Natural killer cell (primary cell): ENCODE measurements at regions not wholly inside any gene's neighbourhood (a gene's known extent, or its start where the extent isn't known, plus 50 kb on each side); places are given as distances from the start of the nearest gene placed in this dataset.

ENCODE experiments used
- ATAC-seq, 3 donors: fragments of 150-1000 bp in 2 of 3; fragments of 200-7000 bp in 1 of 3; cut with Tn5 transposase; 1 replicate in 1 of 3; 2 replicates in 2 of 3; pipeline ENCODE4 v1.10.0; 2021; ENCODE audit warnings: mild to moderate bottlenecking in 2 of 3, moderate library complexity in 2 of 3
- DNase-seq, 2 donors: peaks; one replicate each; pipeline versions ENCODE4 v3.0.0 to v3.0.0-alpha.2; 2013 to 2021; ENCODE audit warnings: mixed read lengths in 1 of 2
- H3K27ac ChIP-seq: one replicate; pipeline ENCODE4 v1.5.1; 2013; ENCODE audit warnings: mild to moderate bottlenecking, low read length
- H3K27me3 ChIP-seq: one replicate; pipeline ENCODE4 v1.6.1; 2013; ENCODE audit warnings: low read length; ENCODE audit not compliant: control insufficient read depth, insufficient read depth
- H3K36me3 ChIP-seq: one replicate; pipeline ENCODE4 v1.6.1; 2013; ENCODE audit warnings: low read length; ENCODE audit not compliant: control insufficient read depth, insufficient read depth
- H3K4me1 ChIP-seq: one replicate; pipeline ENCODE4 v1.6.1; 2013; ENCODE audit warnings: low read length; ENCODE audit not compliant: control insufficient read depth, insufficient read depth
- H3K4me3 ChIP-seq: one replicate; pipeline ENCODE4 v1.5.1; 2013; ENCODE audit warnings: low read length
- H3K9me3 ChIP-seq: one replicate; pipeline ENCODE4 v1.6.1; 2013; ENCODE audit warnings: low read length; ENCODE audit not compliant: control insufficient read depth, insufficient read depth
- H3K27ac Mint-ChIP-seq, 2 donors: one replicate each; pipeline ENCODE4 v1.8.0; 2022; ENCODE audit warnings: mild to moderate bottlenecking in 2 of 2, mixed read lengths in 2 of 2, moderate library complexity in 1 of 2
- H3K27me3 Mint-ChIP-seq, 2 donors: one replicate each; pipeline ENCODE4 v1.8.0; 2022; ENCODE audit warnings: low read depth in 2 of 2, mixed read lengths in 2 of 2
- H3K36me3 Mint-ChIP-seq: one replicate; pipeline ENCODE4 v1.8.0; 2022; ENCODE audit warnings: mixed read lengths
- H3K4me1 Mint-ChIP-seq, 2 donors: one replicate each; pipeline ENCODE4 v1.8.0; 2022; ENCODE audit warnings: mixed read lengths in 2 of 2
- H3K4me3 Mint-ChIP-seq: one replicate; pipeline ENCODE4 v1.8.0; 2022; ENCODE audit warnings: mild to moderate bottlenecking, moderate library complexity, mixed read lengths
- H3K9me3 Mint-ChIP-seq, 2 donors: one replicate each; pipeline ENCODE4 v1.8.0; 2022; ENCODE audit warnings: mixed read lengths in 2 of 2
- WGBS: methylation state at CpG from one replicate; pipeline ENCODE4 v1.1.7; 2013; ENCODE audit warnings: missing lambda C conversion rate; ENCODE audit not compliant: insufficient coverage; 5-methylcytosine and 5-hydroxymethylcytosine counted together
- intact Hi-C: fragments of 100-400 bp; cut with micrococcal nuclease; formaldehyde crosslinking; loops from one replicate; pipeline ENCODE4 v1.14.2; 2022
- TF ChIP-seq, protein P1 (sequence below): fragments of 200-600 bp; IDR thresholded peaks from one replicate; pipeline ENCODE4 v1.8.0; 2022; ENCODE audit warnings: antibody characterized with exemption

DNA sequence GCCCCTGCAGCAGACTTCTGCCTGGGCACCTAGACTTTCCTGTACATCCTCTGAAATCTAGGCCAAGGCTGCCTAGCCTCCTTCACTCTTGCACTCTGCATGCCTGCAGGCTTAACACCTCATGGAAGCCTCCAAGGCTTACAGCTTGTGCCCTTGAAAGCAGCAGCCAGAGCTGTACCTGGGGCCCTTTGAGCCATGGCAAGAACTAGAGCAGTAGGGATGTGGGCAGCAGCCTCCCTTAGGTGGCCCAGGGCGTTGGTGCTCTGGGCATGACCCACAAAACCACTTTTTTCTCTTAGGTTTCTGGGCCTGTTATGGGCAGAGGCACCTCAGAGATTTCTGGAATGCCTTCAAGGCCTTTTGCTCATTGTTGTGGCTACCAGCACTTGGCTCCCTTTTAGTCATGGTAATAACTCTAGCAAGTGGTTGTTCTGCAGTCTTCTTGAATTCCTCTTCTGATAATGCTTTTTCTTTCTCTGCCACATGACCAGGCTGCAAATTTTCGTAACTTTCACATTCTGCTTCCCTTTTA lies 606.2 kb downstream of the TLE4 start:
- TF ChIP-seq, protein P1, sequence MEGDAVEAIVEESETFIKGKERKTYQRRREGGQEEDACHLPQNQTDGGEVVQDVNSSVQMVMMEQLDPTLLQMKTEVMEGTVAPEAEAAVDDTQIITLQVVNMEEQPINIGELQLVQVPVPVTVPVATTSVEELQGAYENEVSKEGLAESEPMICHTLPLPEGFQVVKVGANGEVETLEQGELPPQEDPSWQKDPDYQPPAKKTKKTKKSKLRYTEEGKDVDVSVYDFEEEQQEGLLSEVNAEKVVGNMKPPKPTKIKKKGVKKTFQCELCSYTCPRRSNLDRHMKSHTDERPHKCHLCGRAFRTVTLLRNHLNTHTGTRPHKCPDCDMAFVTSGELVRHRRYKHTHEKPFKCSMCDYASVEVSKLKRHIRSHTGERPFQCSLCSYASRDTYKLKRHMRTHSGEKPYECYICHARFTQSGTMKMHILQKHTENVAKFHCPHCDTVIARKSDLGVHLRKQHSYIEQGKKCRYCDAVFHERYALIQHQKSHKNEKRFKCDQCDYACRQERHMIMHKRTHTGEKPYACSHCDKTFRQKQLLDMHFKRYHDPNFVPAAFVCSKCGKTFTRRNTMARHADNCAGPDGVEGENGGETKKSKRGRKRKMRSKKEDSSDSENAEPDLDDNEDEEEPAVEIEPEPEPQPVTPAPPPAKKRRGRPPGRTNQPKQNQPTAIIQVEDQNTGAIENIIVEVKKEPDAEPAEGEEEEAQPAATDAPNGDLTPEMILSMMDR, result no peak
- intact Hi-C loops, result no loop called here
- Mint-ChIP-seq H3K36me3 (no peaks in the 10 kb centered on the region), H3K9me3 (peaks cover 0 to 2% of the 10 kb centered on the region in 2 donors), H3K4me1 (no peaks in the 10 kb centered on the region), H3K27ac (no peak overlapping the region), H3K4me3 (no peak overlapping the region), H3K27me3 (no peaks in the 10 kb centered on the region)
- no peak for DNase-seq
- Histone ChIP-seq H3K9me3 (no peaks in the 10 kb centered on the region), H3K4me1 (no peaks in the 10 kb centered on the region), H3K4me3 (no peak overlapping the region), H3K36me3 (no peaks in the 10 kb centered on the region), H3K27me3 (no peaks in the 10 kb centered on the region), H3K27ac (no peak overlapping the region)
- no peak for ATAC-seq
- 55% methylated on average over 2 of the region's 2 CpGs for WGBS

DNA sequence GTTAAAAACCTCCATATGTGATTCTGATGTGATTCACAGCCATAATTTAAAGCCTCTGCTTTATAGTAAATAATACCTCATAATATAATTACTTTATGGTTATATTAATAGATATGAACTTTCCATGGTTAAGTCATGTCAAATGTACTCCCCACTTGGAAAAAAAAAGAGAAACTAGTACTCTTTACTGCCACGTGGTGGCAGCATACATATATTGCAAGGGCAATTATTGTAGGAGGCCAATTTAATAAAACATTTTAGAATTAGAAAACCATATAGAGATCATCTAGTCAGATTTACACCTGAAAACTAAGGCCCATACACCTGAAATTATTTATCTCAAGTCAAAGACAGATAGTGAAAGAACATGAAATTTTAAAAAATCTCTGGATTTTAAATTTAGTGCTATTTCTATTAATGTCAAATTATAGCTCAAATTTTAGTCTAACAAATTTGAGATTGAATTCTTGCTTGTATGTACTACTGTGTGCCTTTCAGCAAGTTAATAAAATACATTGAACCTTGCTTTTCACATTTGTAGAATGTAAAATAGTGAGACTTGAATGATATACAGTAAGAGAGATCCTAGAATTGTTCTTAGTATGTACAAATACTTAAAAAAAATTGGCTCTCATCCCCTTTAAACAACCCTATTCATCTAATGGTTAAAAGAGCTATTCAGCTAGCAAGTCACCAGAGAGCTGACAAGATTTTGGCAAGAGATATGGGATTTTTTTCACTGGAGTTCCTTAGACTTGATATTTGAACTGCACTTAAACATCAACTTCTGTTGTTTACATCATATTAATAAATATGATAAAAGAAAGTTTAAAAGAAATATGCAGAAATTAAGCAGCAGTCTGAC lies 603.8 kb downstream of the TLE4 start:
- Histone ChIP-seq H3K4me3 (no peak overlapping the region), H3K27me3 (no peaks in the 10 kb centered on the region), H3K4me1 (no peaks in the 10 kb centered on the region), H3K9me3 (no peaks in the 10 kb centered on the region), H3K27ac (no peak overlapping the region), H3K36me3 (no peaks in the 10 kb centered on the region)
- ATAC-seq (peak in 1 of 3 donors; percentile 45), DNase-seq (peak in 1 of 2 donors; percentile 36)
- H3K27ac Mint-ChIP-seq, result no peak overlapping the region
- TF ChIP-seq, protein P1, result peak; percentile 60
- no peaks in the 10 kb centered on the region for H3K4me1 Mint-ChIP-seq
- H3K36me3 Mint-ChIP-seq, result no peaks in the 10 kb centered on the region
- intact Hi-C loops, result no loop called here
- no peak overlapping the region for H3K4me3 Mint-ChIP-seq
- no peaks in the 10 kb centered on the region for H3K27me3 Mint-ChIP-seq
- no CpG with 5 or more reads among the region's 1 CpG for WGBS
- no peaks in the 10 kb centered on the region for H3K9me3 Mint-ChIP-seq

DNA sequence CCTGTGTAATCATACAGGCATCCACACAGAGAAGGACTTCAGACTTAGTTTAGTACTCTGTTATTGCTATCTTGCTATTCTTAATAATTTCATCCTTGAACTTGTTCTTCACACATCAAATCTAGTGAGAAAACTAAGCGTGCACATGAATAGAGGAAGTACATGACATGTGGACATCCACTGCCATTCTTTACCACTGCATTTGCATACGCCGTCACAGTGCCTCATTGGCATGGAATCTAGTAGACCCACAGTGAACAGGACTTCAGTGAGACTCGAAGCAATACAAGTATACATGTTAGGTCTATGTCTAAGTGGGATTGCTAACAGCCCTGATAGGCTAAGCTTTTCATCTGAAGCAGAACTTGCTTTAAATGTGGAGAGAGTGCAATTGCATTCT lies 592.1 kb downstream of the TLE4 start:
- Mint-ChIP-seq H3K4me1 (no peaks in the 10 kb centered on the region), H3K27ac (no peak overlapping the region), H3K27me3 (no peaks in the 10 kb centered on the region), H3K4me3 (no peak overlapping the region), H3K9me3 (peaks cover 2% of the 10 kb centered on the region in 2 donors), H3K36me3 (no peaks in the 10 kb centered on the region)
- H3K4me1 ChIP-seq, result no peaks in the 10 kb centered on the region
- H3K9me3 ChIP-seq, result no peaks in the 10 kb centered on the region
- no peaks in the 10 kb centered on the region for H3K36me3 ChIP-seq
- H3K27ac ChIP-seq, result no peak overlapping the region
- ATAC-seq (no peak), DNase-seq (no peak)
- TF ChIP-seq, protein P1, result no peak
- no peaks in the 10 kb centered on the region for H3K27me3 ChIP-seq
- intact Hi-C loops, result no loop called here
- no peak overlapping the region for H3K4me3 ChIP-seq
- 74% methylated on average over 4 of the region's 4 CpGs for WGBS
